Hepatocyte (in vitro differentiated cells): ENCODE measurements at regions not wholly inside any gene's neighbourhood (a gene's known extent, or its start where the extent isn't known, plus 50 kb on each side); places are given as distances from the start of the nearest gene placed in this dataset.

Experiments
- DNase-seq: peaks from one replicate; pipeline ENCODE4 v3.0.0-alpha.2; 2016; ENCODE audit warnings: low spot score
- H2AFZ ChIP-seq: fragments of 200-600 bp; sonication (generic); 2 replicates; pipeline ENCODE4 v1.6.0; 2016; ENCODE audit warnings: antibody characterized with exemption, mild to moderate bottlenecking
- H3K27ac ChIP-seq: fragments of 200-600 bp; sonication (generic); 2 replicates; pipeline ENCODE4 v1.5.1; 2016; ENCODE audit warnings: mild to moderate bottlenecking
- H3K27me3 ChIP-seq: fragments of 200-600 bp; sonication (generic); 2 replicates; pipeline ENCODE4 v1.6.1; 2016
- H3K36me3 ChIP-seq: fragments of 200-600 bp; sonication (generic); replicated peaks from 2 replicates; pipeline ENCODE4 v1.5.1; 2016; ENCODE audit warnings: low read depth; ENCODE audit not compliant: insufficient read depth
- H3K4me1 ChIP-seq: fragments of 200-600 bp; sonication (generic); 2 replicates; pipeline ENCODE4 v1.5.1; 2016; ENCODE audit warnings: mild to moderate bottlenecking, moderate library complexity; ENCODE audit not compliant: insufficient read depth
- H3K4me2 ChIP-seq: fragments of 200-600 bp; sonication (generic); 2 replicates; pipeline ENCODE4 v1.6.0; 2016
- H3K4me3 ChIP-seq: fragments of 200-600 bp; sonication (generic); 2 replicates; pipeline ENCODE4 v1.5.1; 2016; ENCODE audit warnings: mild to moderate bottlenecking
- H3K79me2 ChIP-seq: fragments of 200-600 bp; sonication (generic); 2 replicates; pipeline ENCODE4 v1.6.0; 2017; ENCODE audit warnings: mild to moderate bottlenecking
- H3K9me2 ChIP-seq: fragments of 200-600 bp; sonication (generic); replicated peaks from 2 replicates; pipeline ENCODE4 v1.6.0; 2017; ENCODE audit warnings: mild to moderate bottlenecking; ENCODE audit not compliant: insufficient read depth
- H3K9me3 ChIP-seq: fragments of 200-600 bp; sonication (generic); 2 replicates; pipeline ENCODE4 v1.5.1; 2016; ENCODE audit warnings: low read depth, mild to moderate bottlenecking
- H4K20me1 ChIP-seq: fragments of 200-600 bp; sonication (generic); 2 replicates; pipeline ENCODE4 v1.6.0; 2016; ENCODE audit warnings: mild to moderate bottlenecking; ENCODE audit not compliant: insufficient read depth, poor library complexity, severe bottlenecking
- EZH2 ChIP-seq: fragments of 200-600 bp; sonication (generic); IDR thresholded peaks from 2 replicates; pipeline ENCODE4 v1.6.1; 2016; ENCODE audit warnings: antibody characterized with exemption, mild to moderate bottlenecking, borderline replicate concordance
- EZH2phosphoT487 ChIP-seq: fragments of 200-600 bp; sonication (generic); IDR thresholded peaks from one replicate; pipeline ENCODE4 v1.6.1; 2018; ENCODE audit warnings: antibody characterized with exemption, mild to moderate bottlenecking, low read depth, moderate library complexity; ENCODE audit not compliant: unreplicated experiment, severe bottlenecking
- WGBS: methylation state at CpG from one replicate; pipeline ENCODE4 v1.1.6; 2016; ENCODE audit warnings: low lambda C conversion rate; ENCODE audit errors: missing lambda C conversion rate; 5-methylcytosine and 5-hydroxymethylcytosine counted together
- TF ChIP-seq, protein P1 (sequence below): fragments of 200-600 bp; sonication (generic); IDR thresholded peaks from 2 replicates; pipeline ENCODE4 v1.5.1; 2016; ENCODE audit warnings: antibody characterized with exemption, mild to moderate bottlenecking; ENCODE audit not compliant: poor library complexity

DNA sequence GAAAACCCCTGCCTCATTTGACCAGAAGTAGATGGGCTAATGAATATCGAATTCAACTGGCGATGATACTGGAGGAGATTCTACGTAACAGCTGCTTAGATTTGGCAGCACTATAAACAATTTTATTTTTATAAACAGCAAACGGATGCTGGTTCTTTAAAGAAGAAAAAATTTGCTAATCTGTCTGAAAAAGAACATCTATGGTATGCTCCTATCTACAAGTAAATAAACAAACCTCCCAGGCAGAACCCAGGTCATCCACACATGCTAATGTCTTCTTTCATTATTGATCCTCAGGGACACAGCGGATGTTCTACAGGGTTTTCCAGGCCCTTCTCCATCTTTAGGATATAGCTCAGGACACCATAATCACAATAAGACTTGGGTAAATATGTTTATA is 291.3 kb downstream of the ALDH8A1 start:
- Histone ChIP-seq H3K4me1 (peaks cover 25% of the 10 kb centered on the region), H3K79me2 (no peaks in the 10 kb centered on the region), H3K27me3 (no peaks in the 10 kb centered on the region), H4K20me1 (no peaks in the 10 kb centered on the region), H2AFZ (no peak overlapping the region), H3K27ac (peak overlapping the region; percentile 48), H3K4me3 (no peak overlapping the region), H3K36me3 (no peaks in the 10 kb centered on the region), H3K4me2 (peak overlapping the region; percentile 8), H3K9me3 (no peaks in the 10 kb centered on the region), H3K9me2 (no peaks in the 10 kb centered on the region)
- TF ChIP-seq, protein P1, sequence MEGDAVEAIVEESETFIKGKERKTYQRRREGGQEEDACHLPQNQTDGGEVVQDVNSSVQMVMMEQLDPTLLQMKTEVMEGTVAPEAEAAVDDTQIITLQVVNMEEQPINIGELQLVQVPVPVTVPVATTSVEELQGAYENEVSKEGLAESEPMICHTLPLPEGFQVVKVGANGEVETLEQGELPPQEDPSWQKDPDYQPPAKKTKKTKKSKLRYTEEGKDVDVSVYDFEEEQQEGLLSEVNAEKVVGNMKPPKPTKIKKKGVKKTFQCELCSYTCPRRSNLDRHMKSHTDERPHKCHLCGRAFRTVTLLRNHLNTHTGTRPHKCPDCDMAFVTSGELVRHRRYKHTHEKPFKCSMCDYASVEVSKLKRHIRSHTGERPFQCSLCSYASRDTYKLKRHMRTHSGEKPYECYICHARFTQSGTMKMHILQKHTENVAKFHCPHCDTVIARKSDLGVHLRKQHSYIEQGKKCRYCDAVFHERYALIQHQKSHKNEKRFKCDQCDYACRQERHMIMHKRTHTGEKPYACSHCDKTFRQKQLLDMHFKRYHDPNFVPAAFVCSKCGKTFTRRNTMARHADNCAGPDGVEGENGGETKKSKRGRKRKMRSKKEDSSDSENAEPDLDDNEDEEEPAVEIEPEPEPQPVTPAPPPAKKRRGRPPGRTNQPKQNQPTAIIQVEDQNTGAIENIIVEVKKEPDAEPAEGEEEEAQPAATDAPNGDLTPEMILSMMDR: no peak
- TF ChIP-seq EZH2 (no peak), EZH2phosphoT487 (no peak)
- DNase-seq: no peak
- 67% methylated on average over 5 of the region's 5 CpGs for WGBS

DNA sequence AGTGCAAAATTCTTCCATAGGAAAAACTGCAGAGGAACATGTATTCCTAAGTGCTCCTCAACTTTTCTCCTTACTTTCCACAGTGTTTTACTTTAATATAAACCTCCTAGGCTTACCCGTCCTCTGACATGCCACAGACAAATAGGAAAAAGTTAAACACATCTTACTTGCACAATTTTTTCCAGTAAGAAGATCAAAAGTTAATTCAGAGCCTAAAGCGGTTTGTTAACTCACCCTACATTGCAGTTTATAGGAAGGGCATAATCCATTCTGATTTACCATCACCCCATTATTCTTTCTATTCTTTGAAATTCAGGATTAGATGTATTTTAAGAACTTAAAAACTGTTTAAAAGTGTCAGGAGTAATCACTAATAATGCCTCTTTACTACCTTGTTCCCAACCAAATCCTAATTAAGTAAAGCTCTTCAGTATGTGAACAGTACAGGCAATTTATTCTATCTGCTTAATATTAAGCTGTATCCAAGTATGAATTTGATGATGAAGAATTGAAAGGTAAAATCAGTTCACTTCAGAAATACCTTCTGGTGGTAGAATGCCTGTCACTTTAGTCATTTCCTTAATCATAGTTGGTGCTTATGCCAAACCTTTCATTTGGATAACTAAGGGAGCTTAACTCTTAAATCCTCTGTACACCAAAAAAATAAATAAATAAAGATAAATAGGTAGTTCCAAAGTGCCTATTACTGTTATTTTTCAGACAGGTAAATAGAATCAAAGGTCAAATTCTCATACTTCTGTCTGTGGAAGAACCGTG is 292.0 kb downstream of the ALDH8A1 start:
- TF ChIP-seq, protein P1: no peak
- TF ChIP-seq EZH2phosphoT487 (no peak), EZH2 (no peak)
- WGBS: 58% methylated on average over 3 of the region's 3 CpGs
- peak overlapping the region; percentile 48 for H3K27ac ChIP-seq
- no peak overlapping the region for H3K4me3 ChIP-seq
- no peaks in the 10 kb centered on the region for H3K36me3 ChIP-seq
- H3K79me2 ChIP-seq: no peaks in the 10 kb centered on the region
- H3K9me2 ChIP-seq: no peaks in the 10 kb centered on the region
- H3K4me1 ChIP-seq: peaks cover 25% of the 10 kb centered on the region
- no peaks in the 10 kb centered on the region for H3K9me3 ChIP-seq
- no peaks in the 10 kb centered on the region for H3K27me3 ChIP-seq
- H2AFZ ChIP-seq: no peak overlapping the region
- DNase-seq: no peak
- H4K20me1 ChIP-seq: no peaks in the 10 kb centered on the region
- H3K4me2 ChIP-seq: peak overlapping the region; percentile 8

DNA sequence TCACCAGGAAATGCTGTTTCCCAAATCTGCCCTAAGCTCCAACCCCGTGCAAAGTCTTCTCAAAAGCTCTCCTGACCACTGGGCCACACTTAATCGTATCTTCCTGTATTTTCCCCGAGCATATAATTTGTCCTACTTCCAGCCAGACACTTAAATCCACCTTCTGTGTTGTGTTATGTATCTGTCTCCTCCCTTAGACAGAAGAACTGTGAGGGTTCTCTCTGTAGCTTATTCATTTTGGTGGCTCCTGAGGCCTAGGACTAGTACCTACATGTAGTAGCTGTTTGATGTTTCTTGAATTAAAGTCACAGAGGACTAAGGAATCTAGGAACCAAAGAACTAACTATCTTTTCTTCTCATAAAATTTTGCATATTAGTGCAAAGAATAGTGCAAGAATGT is 292.6 kb downstream of the ALDH8A1 start:
- H4K20me1 ChIP-seq: no peaks in the 10 kb centered on the region
- DNase-seq: no peak
- H3K9me2 ChIP-seq: no peaks in the 10 kb centered on the region
- TF ChIP-seq, protein P1: no peak
- TF ChIP-seq EZH2 (no peak), EZH2phosphoT487 (no peak)
- peak overlapping the region; percentile 48 for H3K27ac ChIP-seq
- no peaks in the 10 kb centered on the region for H3K36me3 ChIP-seq
- no peaks in the 10 kb centered on the region for H3K79me2 ChIP-seq
- no peaks in the 10 kb centered on the region for H3K9me3 ChIP-seq
- H3K27me3 ChIP-seq: no peaks in the 10 kb centered on the region
- no peak overlapping the region for H2AFZ ChIP-seq
- H3K4me1 ChIP-seq: peaks cover 25% of the 10 kb centered on the region
- no peak overlapping the region for H3K4me3 ChIP-seq
- WGBS: 76% methylated on average over 3 of the region's 3 CpGs
- no peak overlapping the region for H3K4me2 ChIP-seq
